Superior temporal gyrus (tissue), 1 donor: ENCODE measurements at regions not wholly inside any gene's neighbourhood (a gene's known extent, or its start where the extent isn't known, plus 50 kb on each side); places are given as distances from the start of the nearest gene placed in this dataset.

Experiments used
- DNase-seq: peaks from one replicate; pipeline ENCODE4 v3.0.0-alpha.2; 2016; ENCODE audit errors: extremely low spot score

DNA sequence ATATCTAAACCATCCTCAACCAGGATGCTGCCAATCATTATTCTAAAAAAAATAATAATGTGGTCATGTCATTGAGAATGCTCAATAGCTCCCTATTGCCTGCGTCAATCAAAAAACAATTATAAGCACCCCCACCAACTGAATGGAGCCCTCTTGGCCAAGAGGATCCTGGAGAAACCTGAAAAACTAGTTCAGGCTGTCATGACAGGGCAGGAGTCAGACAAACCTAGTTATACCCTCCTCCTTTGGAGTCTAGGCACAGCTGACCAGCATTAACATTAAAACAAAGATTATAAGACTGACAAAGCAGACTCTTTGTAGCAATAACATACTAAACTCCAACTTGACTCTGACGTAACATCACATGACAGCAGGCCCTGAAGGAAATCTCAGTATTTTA, 119.2 kb upstream of the CCL2 start:
- no peak for DNase-seq

DNA sequence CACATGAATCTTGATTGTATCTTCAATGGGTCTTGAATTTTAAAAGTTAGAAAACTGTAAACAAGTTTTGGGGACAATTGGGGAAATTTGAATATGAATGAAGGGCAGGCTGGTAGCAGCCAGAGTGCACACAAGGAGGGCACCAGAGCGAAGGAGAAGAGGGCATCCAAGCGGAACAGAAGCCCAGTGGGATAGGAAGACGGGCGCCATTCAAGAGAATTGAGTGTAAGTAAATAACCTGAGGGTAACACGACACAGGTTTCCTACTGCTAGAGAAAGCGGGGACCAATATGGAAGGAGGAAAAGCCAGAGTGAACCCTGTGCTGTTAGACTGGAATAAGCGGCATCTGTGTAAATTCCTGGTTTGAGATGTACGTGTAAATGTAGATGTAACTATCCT, 115.1 kb upstream of the CCL2 start:
- no peak for DNase-seq

DNA sequence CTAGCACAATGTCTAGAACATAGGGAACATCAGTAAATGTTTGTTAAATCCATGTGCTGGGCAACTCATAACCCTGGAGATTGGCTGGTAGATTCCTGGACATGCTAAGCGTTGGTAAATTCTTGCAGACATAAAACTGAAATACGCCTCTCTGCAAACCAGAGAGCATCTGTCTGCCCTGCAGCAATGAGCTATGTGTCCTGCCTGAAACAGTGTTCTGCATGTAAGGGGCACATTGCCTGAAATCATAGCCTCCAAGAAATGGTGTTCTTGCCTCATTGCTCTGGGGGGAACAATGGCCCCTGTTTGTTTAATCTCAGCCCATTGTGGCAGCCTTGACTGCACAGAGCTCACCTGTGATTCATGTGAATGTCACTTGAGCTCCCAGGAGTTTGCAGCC, 113.5 kb upstream of the CCL2 start:
- no peak for DNase-seq

DNA sequence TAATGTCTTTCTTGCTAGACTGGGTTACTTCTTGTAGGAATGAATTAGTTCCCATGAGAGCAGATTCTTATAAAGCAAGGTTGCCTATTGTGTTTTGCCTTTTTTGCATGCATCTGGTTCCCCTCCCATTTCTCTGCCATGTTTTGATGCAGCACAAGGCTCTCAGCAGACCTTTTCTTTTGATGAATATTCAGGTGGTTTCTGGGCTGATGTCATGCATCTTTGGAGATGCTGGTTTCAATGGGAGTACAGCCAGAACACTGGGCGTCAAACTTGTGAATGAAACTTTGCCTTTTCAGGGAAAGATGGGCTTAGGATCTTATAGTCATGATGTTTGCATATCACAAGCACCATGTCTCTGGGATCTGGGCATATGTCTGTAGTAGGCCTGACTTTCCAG, 111.7 kb upstream of the CCL2 start:
- DNase-seq, result no peak

DNA sequence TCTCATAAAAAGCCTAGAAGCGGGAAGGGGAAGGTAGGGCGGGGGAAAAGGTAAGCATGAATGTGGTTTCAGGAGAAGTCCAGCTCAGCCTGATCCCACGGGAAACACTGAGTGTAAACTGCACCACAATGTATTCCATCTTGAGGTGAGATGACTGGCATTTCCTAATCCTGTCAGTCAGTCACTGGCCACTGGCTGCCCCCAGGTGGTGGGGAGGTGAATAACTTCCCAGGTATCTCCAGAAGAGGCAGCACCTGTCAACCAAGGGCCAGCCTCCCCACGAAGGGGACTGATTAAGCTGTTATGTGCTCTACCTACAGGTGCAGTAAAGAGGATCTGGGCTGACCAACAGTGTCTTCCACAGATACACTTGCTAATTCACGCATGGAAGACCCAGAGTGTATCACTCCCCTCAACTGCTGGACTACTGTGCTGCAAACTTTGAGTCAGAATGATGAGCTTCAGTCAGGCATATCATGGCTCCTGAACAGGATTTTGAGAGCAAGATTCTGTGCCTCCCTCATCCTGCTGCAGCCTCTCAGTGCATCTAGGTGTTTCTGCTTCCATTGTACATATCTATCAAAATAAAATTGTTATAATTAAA, 108.5 kb upstream of the CCL2 start:
- no peak for DNase-seq

DNA sequence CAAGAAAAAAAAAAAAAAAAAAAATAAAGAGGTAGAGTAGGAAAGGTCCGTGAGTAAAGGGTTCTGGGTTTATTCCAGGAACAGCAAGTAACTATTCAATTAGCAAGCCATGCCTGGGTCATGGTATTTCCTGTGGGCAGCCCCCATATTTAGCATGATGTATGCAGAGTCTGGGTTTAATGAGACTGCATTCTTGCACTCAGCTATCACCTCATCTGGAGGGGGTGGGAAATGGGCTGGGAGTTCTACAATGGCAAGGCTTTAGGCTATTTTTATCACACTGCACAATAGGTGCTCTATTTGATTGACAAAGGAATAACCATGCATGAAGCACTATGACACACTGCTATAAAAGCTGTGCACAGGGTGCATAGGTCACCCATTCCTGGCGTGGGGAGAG, 104.0 kb upstream of the CCL2 start:
- no peak for DNase-seq

DNA sequence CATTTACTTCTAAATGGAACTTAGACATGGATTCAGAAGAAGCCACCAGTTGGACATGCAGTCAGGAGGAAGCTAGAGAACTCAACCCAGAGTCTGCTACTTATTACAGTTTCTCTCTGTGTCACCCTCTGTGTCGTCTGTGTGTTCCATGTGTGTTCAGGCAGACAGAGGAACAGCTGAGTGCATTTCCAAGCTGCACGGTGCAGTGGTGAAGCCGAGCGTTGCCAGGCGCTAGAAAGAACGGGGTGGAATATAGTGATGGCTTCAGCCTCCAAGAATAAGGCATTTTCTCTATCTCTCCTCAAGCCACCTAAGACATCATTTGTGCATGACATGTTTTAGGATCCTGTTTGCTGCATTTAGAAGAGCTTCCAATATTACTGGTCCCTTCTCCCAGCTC, 101.1 kb upstream of the CCL2 start:
- DNase-seq, result peak; percentile 53

DNA sequence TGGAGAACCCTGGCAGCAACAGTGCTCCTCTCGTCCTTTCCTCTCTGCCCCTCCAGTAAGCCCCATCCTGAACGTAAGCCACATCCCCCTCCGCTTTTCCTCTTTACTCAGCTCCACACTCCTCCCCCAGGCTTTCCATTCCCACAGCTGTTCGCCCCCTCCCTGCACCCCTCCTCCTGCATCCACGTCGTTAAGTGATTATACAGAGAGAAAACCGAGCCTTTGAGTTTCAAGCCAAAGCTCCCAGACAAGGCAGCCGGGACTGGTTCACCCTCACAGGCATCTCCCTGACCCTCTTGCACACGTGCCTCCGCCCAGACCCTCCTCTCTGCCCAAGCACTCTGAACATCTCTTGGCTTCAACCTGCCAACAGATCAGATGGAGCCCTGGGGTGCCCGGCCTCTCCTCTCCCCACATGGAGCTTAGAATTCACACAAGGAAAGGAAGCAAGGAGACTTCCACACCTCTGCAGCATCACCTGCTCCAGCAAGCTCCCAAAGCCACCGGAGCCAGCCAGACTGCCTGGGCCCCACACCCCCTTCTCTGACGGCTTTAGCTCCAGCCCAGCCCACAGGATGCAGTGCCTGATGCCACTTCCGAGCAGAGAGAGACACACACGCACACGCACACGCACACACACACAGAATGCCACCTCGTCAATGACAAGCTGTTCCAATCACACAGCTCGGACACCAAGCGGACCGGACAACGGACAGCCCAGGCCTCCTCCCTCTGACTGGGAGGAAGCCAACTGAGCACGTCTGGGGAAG, 99.9 kb upstream of the CCL2 start:
- DNase-seq, result no peak

DNA sequence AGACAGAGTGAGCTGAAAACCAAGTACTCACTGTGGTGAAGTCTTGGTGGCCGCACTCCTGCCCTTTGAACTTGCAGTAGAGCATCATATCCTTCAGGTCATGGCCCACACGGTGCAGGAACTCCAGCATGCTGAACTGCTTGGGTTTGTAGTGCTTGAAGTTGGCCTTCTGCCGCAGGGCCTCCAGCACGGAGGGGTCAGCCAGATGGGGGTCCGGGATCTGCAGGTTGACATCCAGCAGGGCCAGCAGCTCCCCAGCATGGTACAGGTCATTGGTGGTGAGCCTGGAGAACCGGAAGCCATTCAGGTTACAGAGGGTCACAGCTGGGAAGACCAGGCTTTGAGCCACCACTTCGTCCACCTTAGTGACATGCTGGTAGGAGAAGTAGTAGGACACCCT, 99.1 kb upstream of the CCL2 start:
- DNase-seq, result no peak

DNA sequence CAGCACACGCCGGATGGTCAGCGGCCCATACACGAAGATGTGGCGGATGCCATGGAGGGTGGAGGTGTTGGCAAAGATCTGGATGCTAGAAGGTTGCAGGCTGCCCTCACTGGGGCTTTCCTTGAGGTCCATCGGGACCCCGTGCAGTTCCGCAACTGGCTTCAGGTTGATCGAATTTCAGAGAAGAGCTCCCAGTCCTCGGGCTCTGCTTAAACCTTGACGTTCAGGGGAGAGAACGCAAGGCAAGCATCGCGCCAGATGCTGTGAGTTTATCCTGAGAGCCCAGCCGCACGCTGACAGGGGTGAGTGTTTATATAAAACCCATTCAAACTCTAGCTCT, 98.7 kb upstream of the CCL2 start:
- no peak for DNase-seq

DNA sequence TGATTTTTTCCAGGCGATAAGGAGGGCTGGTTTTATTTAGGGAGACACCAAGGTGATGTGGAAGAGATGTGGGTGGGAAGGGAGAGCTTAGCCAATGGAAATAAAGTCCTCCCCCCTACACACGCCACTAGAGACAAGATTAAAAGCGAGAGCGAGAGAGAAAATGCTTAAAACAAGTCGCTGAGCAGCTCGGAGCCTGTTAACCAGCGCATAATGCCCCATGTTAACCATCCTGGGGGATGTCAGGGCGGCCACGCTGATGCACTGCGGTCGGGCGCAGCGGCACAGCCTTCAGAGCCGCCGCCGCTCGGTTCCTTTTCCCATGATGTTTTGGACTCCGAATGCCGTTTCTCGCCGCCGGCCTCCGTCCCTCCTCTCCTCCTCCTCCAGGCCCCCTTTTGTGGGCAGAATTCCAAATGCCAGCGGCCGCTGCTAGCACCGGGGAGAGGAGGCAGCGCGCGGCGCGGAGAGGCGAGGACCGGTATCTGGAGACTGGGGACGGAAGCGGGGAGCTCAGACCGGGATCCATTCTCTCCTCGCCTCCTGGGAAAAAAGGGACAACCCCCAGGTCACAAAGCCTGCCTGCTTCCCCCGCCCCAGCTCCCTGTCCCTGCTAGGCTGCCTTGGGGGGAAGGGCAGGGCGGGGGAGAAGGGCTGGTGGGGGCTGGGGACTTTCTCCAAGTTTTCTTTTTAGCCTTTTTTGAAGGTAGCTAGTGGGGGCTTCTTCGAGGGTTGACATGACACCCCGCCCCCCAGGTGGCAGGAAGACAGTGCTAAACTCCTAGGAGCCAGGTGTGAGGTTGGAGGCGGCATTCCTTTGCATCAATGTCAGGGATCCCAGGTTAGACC, 98.1 kb upstream of the CCL2 start:
- DNase-seq, result peak; percentile 60

DNA sequence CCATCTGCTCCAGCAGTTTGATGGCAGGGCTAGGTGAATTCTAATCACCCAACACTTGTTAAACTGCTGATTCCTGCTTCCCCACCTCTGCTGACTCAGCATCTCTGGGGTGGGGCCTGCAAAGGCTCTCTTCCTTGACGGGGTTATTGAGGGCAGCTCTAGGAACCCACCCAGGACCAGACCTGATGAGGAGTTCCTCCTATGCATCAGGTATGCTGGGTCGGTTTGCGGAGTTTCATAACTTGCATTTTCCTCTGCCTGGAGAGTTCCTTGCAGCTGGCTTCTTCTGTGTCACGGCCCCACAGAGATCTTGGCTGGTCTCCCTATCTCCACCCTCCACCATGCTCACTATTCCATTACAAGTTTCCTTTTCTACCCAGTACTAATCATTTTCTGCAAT, 93.4 kb upstream of the CCL2 start:
- DNase-seq, result no peak

DNA sequence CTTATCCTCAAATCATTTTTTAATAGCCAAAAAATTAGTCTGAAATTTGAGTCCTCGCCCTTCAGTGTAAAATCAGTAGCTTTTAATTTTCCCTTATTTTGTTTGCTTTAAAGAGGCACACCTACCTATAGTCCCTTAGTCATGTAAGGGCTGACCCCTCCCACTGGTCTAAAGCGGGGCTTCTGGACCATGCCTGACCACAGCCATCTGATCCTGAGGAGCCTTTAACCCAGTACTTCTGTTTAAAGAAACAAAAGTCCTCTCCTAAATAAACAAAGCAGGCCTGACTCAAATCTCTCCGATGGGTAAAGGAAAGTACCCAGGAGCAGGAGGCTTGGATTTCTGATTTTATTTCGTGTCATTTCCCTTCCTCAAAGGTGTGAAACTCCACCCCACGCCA, 92.0 kb upstream of the CCL2 start:
- DNase-seq, result no peak

DNA sequence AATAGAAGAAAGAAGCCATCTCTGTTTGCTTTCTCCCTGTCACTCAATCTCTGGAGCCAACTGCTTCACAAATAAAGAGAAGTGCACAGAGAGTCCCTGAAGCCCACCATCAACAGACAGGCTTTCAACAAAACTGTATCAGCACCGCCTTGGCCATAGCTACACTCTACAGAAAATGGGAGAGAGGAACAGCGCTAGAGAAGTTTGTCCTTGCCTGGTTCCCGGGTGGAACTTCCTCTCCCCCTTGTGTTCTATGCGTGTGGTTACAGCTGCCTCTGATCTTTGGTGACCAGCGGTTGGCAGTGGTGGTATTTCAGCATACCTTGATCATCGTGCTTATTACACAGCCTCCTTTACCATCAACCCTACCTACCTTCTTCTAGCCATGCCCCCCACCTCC, 91.4 kb upstream of the CCL2 start:
- peak; percentile 43 for DNase-seq

DNA sequence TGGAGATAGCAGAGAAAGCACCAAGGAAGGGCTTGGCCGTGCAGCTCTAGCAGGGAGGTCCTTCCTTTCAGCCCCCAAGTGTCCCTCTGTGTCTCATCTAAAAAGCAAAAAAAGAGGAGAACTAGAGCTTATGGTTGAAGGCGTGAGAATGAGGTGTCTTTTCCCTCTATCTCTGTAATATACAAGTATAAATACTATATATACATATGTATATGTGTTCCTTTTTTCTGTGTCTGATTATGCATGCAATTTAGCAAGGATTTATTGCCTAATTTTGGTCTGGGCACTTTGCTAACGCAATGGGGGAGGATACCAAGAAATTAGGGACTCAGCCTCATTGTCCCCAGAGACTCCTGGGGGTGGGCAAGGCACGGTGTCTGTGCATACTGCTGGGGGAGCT, 90.2 kb upstream of the CCL2 start:
- no peak for DNase-seq

DNA sequence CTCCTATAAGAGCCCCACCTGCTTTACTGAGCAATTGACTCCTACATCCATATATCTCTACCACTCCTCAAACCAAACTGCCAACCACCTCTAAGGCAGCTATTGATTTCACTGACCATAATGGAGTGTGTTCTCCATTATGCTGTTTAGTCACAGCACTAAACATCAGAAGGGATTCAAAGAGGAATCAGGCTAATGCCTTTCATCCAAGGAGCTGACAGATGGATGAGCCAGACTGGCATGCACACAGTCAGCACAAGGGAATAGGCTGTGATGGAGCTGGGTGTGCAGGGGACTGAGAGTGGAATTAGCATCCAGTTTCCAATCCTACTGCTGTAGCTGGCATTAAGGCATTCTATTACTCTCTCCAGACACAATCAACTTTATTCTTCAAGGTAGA, 88.7 kb upstream of the CCL2 start:
- no peak for DNase-seq

DNA sequence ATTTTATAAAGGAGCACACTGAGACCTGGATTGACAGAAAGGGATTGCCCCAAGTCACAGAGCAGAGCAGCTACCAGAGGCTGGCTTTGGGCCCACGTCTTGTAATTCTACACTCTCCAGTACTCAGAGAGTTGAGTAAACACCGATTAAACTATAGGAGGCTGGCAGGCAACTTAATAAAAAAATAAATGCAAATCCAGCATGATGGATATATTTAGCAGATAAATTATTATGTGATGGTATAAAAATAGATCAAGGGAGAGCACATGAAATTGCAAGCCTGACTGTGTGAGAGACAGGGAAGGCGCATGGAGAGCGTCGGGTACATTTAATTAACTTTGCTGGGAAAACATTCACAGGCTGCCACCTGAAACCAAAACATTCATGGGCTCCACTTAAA, 87.7 kb upstream of the CCL2 start:
- DNase-seq, result no peak

DNA sequence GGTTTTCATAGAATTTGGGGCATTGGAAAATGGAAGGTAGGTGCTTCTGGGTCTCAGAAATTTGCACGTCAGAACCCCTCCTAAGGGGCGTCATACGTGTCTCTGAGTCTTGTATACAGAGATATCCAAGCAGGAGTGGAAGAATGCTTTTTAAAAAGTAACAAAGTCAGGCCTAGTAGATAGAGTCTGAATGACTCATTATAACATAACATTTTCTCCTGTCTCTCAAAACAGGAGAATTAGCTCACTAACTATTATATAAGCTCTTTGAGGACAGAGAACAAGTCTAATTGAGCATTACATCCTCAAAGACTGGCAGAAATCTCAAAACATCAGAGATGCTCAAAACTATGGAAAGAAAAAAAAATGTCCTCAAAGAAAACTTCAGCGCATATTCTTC, 86.1 kb upstream of the CCL2 start:
- DNase-seq, result no peak

DNA sequence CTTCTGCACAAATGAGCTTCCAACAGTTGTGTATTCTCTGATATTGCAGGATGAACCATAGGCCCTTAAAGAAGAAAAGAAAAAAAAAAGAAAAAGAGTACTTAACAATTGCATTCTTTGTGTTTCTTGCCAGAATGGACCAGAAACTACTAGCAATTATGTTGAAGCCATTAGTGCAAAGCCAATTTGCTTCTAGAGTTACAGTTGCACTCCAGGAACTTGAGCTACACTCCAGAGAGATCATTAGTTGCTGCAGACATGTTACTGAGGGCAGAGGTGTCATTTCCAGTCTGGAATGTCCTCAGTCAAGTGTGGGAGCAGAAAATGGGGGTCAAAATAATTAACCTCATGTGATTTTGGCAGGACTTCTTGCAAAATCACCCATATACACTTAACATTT, 85.6 kb upstream of the CCL2 start:
- DNase-seq, result no peak

DNA sequence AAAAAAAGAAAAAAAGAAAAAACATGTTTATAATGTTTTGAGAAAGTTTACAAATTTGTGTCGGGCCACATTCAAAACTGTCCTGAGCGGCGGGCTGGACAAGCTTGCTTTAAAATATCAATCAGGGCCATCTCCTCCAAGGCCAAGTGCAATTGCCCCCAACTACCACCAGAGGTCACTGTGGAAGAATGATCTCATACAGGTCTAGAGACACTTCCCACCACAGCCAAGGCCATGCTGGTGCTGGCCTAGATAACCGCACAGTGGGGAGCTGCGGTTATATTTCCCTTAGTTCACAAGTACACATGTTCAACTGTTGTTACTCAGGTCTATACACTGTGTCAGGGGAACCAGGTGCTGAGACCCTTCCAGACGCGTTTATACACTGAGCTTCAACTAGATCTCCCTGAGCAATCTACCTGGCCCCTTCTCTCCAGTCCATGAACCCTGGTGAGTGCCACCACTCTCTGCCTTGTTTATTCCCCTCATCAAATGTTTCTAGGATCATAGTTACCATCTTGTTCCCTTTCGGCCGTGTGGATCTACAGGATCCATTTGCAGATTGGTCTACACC, 83.8 kb upstream of the CCL2 start:
- DNase-seq, result peak; percentile 77

DNA sequence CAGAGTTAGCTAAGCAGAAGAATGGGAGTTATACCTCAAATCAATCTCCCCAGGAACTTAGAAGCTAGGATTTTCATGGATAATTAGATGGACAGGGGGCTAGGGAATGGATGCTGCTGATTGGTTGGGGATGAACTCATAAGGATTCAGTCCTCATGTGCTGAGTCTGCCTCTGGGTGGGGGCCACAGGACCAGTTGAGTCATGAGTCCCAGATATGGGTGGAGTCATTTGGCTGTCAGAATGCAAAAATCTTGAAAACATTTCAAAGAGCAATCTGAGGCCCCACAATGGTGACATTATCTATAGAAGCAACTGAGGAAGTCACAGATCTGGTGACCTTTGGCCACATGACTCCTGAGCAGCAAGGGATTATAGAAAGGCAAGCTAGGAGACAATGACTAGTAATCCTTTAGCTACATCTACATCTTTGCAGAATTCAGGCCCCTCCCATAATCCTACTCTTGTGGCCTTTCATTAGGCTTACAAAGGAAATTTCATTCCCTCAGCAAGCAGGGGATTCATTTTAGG, 82.6 kb upstream of the CCL2 start:
- DNase-seq, result no peak

DNA sequence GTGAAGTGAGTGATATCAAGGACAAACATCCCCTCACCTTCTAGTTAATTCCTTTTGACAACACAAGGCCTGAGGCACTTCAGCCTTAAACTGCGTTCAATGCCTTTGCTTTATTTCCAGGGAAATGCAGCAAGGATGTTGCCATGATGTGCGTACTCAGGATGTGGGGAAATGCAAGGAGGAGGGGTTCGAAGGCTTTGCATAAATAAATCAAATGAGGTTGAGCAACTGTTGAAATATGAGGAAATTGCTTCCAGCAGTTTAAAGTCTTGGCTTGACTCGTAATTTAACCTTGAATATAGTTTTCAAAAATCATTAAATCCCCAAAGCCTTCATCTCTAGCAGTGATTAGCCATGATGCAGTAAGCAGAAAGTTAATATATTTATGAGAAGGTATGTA, 81.8 kb upstream of the CCL2 start:
- no peak for DNase-seq

DNA sequence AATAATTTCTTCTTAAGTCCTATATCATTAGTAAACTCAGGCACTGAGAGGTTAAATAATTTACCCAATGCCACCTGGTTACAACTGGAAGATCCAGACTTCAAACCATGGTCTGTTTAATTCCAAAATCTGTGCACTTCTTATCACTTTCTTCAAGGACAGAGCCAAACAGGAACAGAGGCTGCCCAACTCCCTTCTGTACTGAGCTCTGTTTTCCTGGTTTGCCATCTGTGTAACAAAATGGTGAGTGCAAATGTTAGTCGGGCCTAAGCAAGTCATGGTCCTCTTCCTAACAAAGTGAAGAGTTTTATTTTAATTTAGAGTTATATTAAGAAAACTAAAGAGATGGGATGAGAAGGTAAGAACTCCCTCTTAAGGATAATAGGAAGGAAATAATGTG, 80.6 kb upstream of the CCL2 start:
- no peak for DNase-seq
